Glomerular visceral epithelial cell (primary cell): ENCODE measurements at regions not wholly inside any gene's neighbourhood (a gene's known extent, or its start where the extent isn't known, plus 50 kb on each side); places are given as distances from the start of the nearest gene placed in this dataset.
A peak's percentile ranks its signal among the peaks of the same experiment; 100 is the strongest.

ENCODE experiments used
- DNase-seq: peaks from one replicate; pipeline ENCODE4 v3.0.0-alpha.2; 2016; ENCODE audit errors: extremely low spot score

GRCh38 chr3:148081926-148082325 lies 615.8 kb upstream of the AGTR1 start:
- no peak for DNase-seq

- DNase-seq, result no peak
Observed at GRCh38 chr3:148082506-148083280, 615.0 kb upstream of the AGTR1 start.

- no peak for DNase-seq
Observed at GRCh38 chr3:148083526-148084182, 614.0 kb upstream of the AGTR1 start.

- DNase-seq, result no peak
Observed at GRCh38 chr3:148084931-148085330, 612.8 kb upstream of the AGTR1 start.

GRCh38 chr3:148087601-148088371 lies 609.9 kb upstream of the AGTR1 start:
- no peak for DNase-seq

- DNase-seq, result no peak
Observed at GRCh38 chr3:148089171-148089570, 608.5 kb upstream of the AGTR1 start.

GRCh38 chr3:148090156-148090555 lies 607.5 kb upstream of the AGTR1 start:
- no peak for DNase-seq

- DNase-seq, result no peak
Observed at GRCh38 chr3:148092624-148093347, 604.9 kb upstream of the AGTR1 start.

- no peak for DNase-seq
Observed at GRCh38 chr3:148093753-148094152, 604.0 kb upstream of the AGTR1 start.

- no peak for DNase-seq
Observed at GRCh38 chr3:148095962-148096361, 601.7 kb upstream of the AGTR1 start.

- no peak for DNase-seq
Observed at GRCh38 chr3:148100476-148100875, 597.2 kb upstream of the AGTR1 start.

- no peak for DNase-seq
Observed at GRCh38 chr3:148101061-148101460, 596.6 kb upstream of the AGTR1 start.

- DNase-seq, result no peak
Observed at GRCh38 chr3:148102156-148102555, 595.5 kb upstream of the AGTR1 start.

- DNase-seq, result no peak
Observed at GRCh38 chr3:148106062-148106461, 591.6 kb upstream of the AGTR1 start.

- no peak for DNase-seq
Observed at GRCh38 chr3:148126956-148127355, 570.7 kb upstream of the AGTR1 start.

- DNase-seq, result no peak
Observed at GRCh38 chr3:148128136-148128535, 569.6 kb upstream of the AGTR1 start.

GRCh38 chr3:148131990-148132638 lies 565.6 kb upstream of the AGTR1 start:
- DNase-seq, result no peak

GRCh38 chr3:148136816-148137215 lies 560.9 kb upstream of the AGTR1 start:
- DNase-seq, result no peak

GRCh38 chr3:148146241-148146640 lies 551.5 kb upstream of the AGTR1 start:
- no peak for DNase-seq

- DNase-seq, result peak; percentile 21
Observed at GRCh38 chr3:148146947-148147826, 550.5 kb upstream of the AGTR1 start.
